HG03342 (cell line): ENCODE measurements at regions not wholly inside any gene's neighbourhood (a gene's known extent, or its start where the extent isn't known, plus 50 kb on each side); places are given as distances from the start of the nearest gene placed in this dataset.

ENCODE experiments used
- ATAC-seq: cut with Tn5 transposase; IDR thresholded peaks from one replicate; pipeline ENCODE4 v1.9.1; 2021; ENCODE audit warnings: mild to moderate bottlenecking, moderate library complexity; ENCODE audit not compliant: unreplicated experiment

DNA sequence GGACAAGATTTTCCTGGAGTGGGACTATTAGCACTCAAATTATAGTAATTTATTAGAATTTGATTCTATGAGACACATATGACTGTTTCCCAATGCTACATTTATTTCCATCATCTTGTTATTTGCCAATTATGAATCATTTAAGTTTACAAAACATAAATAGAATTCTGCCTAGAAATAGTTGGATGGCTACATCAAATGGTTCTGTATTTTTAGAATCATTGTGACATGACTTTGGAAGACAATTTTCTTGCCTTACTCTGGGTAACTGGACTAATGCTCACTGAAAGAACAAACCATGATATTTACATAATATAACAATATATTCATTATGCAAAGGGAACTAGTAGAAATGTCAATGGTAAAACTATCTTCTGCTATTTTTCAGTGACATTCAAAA, 173.5 kb downstream of the ZIC1 start:
- no peak for ATAC-seq

DNA sequence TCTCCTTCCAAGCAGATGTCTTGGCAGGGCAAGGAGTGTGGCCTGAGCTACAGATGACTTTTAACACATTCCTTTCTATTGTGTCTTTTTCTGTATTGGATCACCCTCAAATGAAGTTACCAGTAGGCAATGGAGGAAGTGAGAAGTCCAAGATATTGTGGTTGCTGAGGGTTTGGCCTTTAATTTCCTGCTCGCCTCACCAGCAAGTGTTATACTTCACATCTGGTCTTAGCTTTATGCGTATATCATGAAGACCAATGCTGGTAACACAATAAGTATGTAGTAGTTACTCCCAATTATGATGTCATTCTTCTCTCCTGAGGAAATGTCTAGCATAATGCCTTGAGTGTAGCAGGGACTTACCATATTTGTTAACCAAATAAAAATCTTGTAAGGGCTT, 179.9 kb downstream of the ZIC1 start:
- no peak for ATAC-seq

DNA sequence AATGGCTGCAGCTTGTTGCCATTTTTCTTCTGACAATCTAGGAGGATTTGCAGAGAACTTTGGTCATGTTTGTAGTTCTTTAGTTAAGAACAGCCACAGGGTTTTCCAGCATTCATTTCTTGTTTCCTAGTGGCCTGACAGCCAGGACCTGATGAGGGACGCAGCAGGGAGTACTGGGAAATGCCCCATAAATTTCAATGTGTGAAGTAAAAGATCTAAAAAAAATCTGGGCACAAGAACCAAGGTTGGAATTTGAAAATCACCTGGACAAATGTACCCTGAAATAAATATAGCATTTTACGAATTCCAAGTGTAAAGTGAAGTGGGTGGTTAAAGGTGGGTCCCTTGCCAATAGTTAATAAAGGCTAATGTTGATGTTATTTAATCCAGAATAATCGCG, 195.0 kb downstream of the ZIC1 start:
- no peak for ATAC-seq

DNA sequence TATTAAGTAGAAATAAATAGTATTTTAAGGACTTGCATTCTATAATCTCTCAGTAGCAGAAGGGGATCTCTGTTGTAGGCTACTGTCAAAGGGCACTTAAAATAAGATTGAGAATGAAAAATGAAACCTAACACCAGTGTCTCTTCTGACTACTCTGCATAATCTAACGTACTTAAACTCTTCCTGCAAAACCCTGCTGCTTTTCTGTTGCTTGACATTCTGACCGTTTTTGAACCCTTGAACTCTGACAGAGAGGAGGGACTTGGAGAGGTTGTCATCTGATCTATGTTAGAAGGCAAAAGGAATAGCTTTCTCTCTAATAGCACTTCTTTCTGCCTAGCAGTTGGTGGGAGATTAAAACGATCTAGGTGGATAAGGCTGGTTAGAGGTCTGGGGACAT, 204.6 kb downstream of the ZIC1 start:
- ATAC-seq: no peak

DNA sequence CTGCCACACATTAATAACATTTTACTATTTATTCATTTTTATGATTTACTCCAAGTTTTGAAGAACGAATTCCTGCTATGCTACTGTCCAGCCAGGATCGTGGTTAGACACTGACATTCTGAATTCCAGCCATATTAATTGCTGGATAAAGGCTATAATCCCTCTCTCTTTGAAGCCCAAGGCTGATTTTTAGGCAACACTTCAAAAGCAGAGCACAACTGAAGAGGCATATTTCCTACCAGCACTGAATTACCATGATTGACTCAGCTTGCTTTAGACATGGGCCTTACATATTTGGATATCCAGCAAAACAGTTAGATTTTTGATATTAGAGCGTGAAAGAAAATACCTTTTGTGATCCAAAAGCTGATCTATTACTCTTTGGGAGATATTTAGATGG, 205.0 kb downstream of the ZIC1 start:
- no peak for ATAC-seq

DNA sequence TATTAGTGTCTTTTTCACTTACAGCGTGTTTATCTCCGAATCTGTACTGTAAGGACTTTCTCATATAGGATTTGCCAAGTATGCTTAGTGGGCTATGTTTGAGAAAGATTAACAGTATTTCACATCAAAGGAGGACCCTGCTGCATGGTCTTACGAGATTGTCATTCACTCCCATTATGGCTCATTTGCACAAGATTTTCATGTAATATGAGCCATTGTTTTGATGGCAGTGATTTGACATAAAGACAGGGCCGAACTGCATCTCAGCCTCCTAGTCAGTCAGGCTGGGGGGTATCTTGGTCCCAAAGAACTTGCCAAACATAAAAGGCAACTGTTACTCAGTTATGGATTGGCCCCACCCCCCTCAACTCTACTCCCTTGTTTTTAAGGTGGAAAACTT, 205.9 kb downstream of the ZIC1 start:
- no peak for ATAC-seq

DNA sequence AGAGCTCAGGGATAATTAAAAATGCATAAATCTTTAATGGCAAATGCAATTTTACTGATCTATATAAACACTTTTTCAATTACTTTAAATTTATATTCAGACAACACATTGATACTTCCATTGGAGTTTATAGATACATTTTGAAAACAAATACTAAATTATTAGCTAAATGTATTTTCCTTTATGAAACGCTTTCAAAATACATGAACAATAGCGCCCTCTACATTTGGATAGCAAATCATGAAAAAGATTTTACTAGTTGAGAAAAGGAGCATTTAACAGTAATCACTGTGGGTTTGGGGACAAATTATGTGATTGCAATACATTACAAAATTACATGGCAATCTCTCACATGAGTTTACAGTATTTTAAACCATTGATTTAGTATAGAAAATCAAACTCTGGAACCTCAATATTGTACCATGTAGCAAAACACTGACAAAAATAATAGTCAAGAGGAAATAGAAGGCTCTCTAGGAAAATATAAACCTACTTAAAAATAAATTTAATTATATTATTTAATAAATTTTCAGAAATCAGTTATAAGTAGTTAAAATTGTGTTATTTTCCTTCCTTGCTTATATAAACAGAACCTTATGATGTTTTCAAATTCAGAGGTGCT, 207.9 kb downstream of the ZIC1 start:
- ATAC-seq: no peak

DNA sequence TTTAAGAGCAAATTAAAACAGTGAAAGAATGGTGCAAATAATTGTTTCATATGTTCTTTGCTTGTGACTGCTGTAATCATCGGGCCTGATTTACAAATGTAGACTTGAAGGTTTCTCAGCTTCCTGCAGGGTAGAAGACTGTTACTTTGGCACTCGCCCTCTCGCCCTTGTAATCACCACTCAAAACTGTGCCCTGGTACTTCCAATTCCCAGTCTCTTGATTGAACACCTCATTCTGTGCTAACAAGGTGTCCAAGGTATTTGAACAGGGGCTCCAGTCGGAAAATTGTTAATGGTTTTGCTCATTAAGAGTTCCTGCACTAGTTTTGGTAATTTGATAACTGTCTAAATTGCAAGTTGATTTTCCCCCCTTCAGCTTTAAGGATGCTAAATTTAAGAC, 209.5 kb downstream of the ZIC1 start:
- ATAC-seq: no peak

DNA sequence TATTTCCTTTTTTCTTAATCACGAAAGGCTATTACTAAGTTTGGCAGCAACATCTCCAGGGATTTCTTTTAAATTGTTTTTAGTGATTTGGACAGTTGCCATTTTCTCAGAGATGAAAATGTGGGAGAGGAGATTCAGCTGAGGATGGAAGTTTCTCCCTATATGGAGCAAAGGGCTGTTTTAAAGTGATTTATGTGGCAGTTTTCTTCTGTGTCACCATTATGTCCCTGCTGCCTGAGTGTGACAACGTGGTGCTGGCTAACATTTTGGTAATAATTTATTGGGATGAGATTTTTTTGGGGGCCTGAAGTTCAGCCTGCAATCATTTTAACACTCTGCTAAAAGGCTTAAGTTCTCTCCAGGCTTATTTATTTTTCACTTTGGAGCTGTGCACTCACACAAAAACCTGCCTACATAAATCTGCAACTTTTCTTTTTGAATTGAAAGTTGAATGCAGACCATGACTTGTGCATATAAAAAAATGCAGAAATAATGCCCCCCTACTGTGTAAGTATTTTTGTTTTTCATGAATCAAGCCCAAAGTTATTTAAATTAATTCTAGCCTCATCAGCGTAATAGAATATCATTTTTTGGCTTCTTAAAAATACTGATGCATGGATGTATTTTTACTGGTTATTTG, 210.9 kb downstream of the ZIC1 start:
- ATAC-seq: no peak

DNA sequence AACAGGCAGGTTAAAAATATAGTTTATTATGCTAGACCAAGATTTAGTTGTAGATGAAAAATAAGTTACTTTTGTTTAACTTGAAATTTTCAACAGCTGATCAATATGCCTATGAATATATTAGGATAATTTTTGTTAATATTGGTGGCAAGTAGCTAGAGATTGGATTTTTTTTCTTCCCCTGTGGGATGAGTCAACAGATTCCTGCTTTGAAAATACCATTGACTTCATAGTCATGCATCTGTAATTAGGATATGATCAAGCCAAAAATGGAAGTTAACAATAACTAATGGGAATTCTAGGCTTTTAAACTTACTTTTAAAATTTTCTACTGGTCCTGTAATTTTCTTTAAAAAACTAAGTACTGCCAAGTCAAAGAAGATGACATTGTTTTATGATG, 211.7 kb downstream of the ZIC1 start:
- ATAC-seq: no peak

DNA sequence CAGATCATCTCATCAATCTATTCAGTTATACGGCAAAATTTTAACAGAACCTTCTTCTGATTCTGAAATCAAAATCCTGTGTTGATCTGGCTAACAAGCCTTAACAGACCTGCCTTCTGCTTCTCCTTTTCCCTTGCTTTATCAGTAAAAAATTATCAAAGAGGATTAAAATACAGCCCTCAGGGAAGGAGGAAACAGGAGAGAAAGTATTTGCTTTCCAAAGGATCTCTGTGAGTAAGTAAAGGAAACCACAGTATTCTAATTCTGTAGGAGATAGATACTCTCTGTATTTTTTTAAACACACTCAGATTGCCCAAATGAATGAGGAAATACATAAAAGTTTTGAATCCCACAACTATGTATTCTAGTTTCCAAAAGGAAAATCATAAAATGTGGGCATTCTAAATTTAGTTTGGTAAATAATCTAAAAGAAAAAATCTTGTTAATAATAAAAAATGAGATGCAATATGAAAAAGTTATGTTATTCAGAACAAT, 221.8 kb downstream of the ZIC1 start:
- no peak for ATAC-seq

DNA sequence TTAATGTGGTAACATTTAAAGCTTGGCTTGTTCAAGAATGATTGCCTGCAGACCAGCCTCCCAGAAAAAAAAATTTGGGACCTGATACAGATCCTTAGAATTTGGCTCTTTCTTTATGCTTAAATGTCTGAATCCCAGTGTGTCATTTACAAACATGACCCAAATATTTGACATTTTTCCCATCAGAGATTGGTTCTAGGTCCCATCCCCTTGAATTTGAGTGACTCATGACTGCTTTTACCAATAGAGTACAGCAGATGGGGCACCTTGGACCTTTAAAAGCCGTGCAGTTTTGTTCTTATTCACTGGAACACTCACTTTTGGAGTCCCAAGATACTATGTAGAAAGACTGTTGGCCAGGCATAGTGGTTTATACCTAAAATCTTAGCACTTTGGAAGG, 231.6 kb downstream of the ZIC1 start:
- no peak for ATAC-seq

DNA sequence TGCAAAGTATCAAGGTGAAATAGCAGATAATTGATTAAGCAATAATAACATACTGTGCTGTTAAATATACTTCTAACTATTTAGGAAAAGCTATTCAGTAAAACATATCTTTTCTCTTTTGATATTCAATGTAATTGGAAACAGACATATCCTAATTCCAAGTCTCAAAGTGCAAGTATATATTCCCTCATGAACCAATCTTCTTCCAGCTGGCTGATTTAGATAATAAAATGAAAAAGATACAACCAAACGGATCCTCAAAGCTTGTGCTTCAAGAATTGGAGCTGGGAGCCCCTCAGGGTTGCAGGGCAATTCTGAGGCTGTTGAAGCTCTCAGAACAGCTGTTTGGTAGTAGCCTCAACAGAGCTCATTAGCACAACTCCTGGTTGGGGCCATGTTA, 236.6 kb downstream of the ZIC1 start:
- ATAC-seq: no peak

DNA sequence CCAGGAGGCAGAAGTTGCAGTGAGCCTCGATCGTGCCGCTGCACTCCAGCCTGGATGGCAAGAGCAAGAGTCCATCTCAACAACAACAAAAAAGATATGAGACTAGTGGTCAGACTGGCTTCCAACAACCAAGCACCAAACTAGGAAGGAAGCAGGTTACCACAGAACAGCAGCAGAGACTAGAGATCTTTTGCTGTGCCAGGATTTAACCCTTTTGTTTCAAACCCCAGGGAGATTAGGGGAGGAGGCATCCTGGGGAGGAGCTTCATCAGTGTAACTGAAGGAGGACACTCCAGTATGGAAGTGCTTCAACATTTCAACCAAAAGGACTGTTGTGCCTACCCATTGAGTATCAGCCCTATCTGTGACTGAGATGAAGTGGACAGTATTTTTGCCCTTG, 240.3 kb downstream of the ZIC1 start:
- ATAC-seq: no peak

DNA sequence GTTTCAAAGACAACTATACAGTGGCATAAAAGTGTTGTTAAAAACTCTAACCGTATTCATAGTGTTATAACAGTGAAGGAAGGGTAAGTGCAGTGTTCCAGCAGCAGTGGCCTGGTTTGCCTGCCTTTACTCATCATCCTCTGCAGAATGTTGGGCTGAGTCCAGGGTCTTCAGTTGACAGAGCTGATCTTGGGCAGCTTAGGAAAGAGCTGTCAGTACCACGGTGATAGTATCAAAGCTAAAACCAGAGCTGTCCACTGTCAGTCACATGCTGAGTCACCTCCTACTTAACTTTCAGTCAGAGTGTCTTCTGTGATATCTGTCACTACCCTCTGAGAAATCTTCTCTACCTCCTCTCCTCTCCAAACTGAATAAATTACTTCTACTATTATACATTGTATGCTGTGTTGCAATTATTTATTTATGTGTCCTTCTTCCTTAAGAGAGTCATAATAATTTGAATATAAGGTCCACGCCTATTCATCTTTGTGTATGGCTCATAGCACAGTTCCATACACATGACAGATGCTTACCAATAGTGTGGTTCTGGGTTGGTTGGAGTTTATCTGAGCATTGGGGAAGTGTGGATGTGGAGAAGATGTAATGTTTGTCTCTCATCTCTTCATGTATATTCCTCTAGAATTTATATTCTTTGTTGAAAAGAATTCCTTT, 242.1 kb downstream of the ZIC1 start:
- no peak for ATAC-seq

DNA sequence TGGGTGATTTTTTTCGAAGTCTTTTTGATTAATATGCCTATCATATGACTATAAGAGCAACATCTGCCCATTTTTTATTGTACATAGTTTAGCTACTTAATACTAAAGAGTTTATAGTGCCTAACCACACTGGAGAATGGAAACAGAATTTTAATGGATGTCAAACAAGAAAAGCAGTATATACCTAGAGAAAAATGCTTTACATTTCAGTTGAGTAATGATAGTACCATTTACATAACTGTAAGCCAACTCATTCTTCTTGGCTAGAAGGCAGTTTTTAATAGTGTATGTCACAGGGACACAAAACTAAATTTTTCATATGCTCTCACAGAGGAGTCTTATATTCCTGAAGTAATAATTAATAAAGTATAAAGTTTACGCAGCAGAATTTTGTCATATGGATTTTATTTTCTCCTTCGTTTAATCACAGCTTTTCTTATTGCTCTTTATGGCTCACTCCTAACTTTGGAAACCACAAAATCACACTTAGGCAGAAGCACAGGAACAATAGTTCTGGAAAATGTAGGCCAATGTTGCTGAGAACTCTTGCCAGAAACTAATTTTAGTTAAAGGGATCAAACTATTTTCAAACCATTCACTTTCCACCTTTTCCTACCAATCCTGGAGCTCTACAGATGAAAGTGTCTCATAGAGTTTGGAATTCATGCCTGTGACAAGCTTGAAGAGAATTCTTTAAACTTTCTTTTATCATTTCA, 243.6 kb downstream of the ZIC1 start:
- ATAC-seq: no peak

DNA sequence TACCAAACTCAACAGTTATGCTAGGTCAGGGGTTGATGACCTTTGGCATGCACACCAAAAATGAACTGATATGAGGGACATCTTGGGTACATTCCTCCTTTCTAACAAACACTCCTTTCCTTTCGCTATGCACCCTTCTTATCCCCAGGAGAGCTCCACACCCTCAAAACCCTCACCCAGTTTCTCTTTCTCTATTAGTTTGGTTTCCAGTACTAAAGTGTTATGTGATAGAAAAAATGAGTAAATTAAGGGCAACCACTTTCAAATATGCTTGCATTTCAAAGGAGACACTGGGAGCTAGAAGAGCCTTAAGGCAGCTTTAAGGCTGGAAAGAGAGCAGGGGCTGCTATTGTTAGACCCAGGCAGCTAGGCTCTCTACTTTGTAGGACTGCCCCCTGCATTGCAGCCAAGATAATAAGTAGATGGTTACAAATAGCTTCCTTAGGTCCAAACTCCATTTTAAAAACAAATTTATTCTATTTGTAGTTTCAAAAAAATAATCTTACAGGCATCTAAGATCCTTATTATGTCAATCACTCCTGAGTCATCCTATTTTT, 244.3 kb downstream of the ZIC1 start:
- no peak for ATAC-seq

DNA sequence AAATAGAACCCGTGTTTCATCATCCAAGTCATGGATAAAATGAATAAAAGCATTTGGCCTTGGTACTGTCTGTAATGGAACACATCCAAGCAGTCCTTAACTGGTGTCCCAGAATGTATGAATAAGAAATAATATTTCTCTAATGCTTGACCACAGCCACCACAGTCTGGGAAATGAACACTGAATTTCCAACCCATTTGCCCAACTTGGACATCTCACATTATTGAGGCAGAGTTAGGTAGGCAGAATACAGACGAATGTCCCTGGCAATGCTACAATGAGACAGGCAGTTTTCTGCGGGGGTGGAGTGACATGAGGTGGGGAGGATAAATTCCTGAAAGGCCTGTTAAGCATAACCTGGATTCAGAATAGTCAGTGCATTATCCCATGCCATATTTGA, 245.7 kb downstream of the ZIC1 start:
- no peak for ATAC-seq

DNA sequence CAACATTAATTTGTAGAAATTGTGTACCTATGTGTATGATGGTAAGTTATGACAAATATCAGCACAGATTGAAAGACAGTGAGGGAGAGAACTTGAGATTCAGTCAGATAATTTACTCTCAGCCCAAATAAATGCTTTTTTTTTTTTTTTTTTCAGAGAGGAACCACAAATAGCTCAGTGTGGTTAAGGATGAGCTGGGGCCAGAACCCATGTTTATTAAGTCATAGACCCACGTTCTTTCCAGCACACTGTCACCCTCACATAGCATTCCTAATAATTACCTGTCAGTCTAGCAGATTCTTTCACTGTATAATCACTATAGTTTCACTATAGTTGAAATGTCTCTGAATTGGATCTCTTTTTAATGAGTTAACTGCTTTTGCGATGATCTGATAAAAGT, 246.1 kb downstream of the ZIC1 start:
- ATAC-seq: no peak

DNA sequence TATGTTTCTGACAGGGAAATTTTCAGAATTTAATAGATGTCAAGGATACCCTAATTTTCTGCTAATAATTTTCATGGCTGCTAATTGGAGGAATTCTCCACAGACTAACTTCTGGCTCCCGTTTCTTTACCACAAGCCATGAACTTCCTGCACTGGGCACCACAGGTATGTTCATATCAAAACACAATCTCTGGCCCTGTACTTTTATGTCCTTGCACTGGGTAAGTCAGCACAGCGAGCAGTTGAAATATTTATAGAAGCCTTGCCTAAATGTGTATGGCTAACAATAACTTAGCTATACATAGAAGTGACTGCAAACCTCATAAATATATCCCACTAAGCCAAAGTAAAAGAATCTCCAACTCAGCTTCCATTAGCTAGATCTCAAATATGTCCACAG, 246.9 kb downstream of the ZIC1 start:
- ATAC-seq: no peak

DNA sequence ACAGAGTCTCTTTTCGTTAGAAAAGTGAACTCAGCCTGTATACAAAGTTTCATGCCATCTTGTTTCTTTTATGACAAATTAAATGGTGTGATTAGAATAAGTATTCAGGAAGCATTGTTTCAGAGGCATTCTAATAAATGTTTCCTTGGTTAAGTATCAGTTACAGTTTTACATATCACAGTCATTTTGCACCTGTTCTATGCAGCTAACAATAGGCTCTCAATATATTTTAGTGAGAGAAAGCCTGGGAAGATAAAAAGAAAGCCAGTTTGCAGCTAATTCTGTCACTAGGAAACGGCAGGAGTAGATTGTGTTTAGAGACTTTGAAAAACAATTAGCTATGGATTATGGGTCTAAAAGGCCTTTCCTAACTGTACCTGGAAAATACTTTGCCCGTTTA, 252.8 kb downstream of the ZIC1 start:
- no peak for ATAC-seq

DNA sequence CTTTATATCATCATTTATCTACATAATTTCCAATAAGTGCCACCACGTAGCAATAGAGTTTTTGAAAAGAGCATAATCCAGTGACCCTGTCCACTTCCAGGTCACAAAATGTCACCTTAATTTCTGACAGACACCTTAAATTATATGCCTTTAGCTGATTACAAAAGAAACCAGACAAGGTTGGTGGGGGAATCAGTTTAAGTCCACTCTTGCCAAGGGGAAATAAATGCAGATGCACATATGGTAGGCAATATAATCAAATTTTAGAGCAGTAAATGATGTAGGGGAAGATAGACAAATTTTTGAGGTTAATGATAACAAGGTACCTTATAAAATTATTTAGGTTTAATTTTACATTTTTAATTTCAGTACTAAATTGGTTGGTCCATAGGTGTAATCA, 253.5 kb downstream of the ZIC1 start:
- ATAC-seq: no peak
